PC-9 (cell line): ENCODE measurements at regions not wholly inside any gene's neighbourhood (a gene's known extent, or its start where the extent isn't known, plus 50 kb on each side); places are given as distances from the start of the nearest gene placed in this dataset.

Experiments
- CTCF ChIP-seq: fragments of 200-600 bp; sonication (generic); conservative IDR thresholded peaks from 2 replicates; pipeline ENCODE4 v1.6.1; 2017; ENCODE audit warnings: mixed run types, antibody characterized with exemption, mild to moderate bottlenecking, moderate library complexity
- EZH2 ChIP-seq: fragments of 200-600 bp; sonication (generic); IDR thresholded peaks from 2 replicates; pipeline ENCODE4 v1.8.0; 2017; ENCODE audit warnings: antibody characterized with exemption, low read depth

GRCh38 chr1:83776913-83777757 is 221.8 kb downstream of the TTLL7 start:
- no peak for TF ChIP-seq CTCF
- no peak for TF ChIP-seq EZH2
